NCI-H1694 (cell line): ENCODE measurements at regions not wholly inside any gene's neighbourhood (a gene's known extent, or its start where the extent isn't known, plus 50 kb on each side); places are given as distances from the start of the nearest gene placed in this dataset.
A peak's percentile ranks its signal among the peaks of the same experiment; 100 is the strongest.
"Not testable (repeated sequence)": the region's sequence is repeated elsewhere in the genome, so short reads cannot be mapped to it uniquely, and the experiment has no call there.

ENCODE experiments used
- DNase-seq: peaks from one replicate; lab custom pipeline; 2025; lab: John Stamatoyannopoulos, UW

DNA sequence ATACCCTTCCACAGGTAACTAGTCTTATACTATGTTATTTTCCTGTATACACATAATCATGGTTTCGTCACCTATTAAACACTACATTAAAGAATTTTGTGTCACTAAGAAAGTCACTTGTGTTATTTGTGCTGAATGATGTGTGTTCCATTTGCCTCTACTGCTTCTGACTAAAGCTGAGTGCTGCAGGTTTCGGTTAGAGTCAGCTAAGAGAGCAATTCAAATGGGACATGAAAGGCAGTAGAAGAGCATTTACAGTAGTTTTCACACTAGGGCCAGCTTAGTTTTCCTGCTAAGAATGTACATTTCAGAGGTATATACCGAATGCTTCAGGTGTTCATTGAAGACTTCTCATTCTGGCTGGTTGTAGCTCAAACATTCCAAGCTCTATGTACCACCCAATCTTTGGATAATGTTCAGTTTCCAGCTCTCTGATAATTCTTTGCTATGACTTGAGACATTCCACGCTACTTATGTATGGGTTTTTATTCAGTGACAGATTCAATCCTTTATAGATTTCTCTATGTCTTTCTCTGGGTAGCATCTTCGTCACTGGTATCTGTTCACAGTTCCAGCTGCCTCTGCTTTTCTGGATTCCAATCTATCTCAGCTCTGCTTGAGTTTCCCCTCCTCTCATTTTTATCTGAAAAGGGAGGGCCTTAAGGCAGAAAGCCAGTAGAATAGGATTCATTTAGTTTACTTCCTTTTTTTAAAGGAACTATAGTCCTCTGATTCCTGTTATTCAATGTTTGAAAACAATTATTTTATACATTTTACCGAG lies 164.4 kb downstream of the CXXC4 start:
- DNase-seq: no peak

DNA sequence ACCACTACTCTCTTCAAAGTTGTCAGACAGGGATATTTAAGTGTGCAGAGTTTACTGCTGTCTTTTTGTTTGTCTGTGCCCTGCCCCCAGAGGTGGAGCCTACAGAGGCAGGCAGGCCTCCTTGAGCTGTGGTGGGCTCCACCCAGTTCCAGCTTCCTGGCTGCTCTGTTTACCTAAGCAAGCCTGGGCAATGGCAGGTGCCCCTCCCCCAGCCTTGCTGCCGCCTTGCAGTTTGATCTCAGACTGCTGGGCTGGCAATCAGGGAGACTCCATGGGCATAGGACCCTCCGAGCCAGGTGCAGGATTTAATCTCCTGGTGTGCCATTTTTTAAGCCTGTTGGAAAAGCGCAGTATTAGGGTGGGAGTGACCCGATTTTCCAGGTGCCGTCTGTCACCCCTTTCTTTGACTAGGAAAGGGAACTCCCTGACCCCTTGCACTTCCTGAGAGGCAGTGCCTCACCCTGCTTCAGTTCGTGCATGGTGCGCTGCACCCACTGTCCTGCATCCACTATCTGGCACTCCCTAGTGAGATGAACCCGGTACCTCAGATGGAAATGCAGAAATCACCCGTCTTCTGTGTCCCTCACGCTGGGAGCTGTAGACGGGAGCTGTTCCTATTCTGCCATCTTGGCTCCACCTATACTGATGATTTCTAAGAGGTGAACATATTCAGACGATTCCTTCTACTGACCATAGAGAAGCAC lies 167.6 kb downstream of the CXXC4 start:
- DNase-seq: not testable (repeated sequence)

GRCh38 chr4:104302731-104303130 lies 192.0 kb downstream of the CXXC4 start:
- no peak for DNase-seq

DNA sequence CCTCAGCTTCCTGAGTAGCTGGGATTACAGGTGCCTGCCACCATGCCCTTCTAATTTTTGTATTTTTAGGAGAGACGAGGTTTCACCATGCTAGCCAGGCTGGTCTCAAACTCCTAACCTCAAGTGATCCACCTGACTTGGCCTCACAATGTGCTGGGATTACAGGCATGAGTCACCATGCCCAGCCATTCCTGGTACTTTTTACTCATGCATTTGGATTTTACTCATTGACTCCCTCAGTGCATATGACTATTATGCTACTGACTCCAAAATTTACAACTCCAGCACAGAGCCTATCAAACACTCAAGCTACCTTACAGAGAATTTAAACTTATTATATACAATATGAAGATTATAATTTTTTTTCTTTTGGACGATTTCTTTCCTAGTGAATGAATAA lies 199.9 kb downstream of the CXXC4 start:
- DNase-seq: no peak

GRCh38 chr4:104286867-104287266 lies 207.8 kb downstream of the CXXC4 start:
- no peak for DNase-seq

DNA sequence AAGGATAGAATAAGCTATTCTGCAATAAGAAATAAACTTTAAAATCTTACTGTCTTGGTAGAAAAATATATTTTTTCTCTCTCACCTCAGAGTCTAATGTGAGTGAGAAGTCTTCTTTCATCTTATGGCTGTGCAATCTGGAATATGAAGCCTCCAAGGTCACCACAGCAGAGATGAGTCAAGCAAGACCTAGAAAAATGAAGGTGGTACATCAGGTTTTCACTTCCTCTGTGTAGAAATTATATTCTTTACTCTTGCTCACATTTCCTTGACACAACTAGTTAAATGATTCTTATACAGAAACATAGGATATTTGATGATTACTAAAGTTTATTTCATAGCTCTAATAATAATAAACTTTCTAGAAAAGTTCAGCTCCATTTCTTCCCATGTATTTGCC lies 211.4 kb downstream of the CXXC4 start:
- DNase-seq: no peak

GRCh38 chr4:104279744-104280143 lies 214.9 kb downstream of the CXXC4 start:
- no peak for DNase-seq

GRCh38 chr4:104272966-104273365 lies 221.7 kb downstream of the CXXC4 start:
- DNase-seq: no peak

- DNase-seq: not testable (repeated sequence)
Observed at GRCh38 chr4:104269603-104270002, 225.1 kb downstream of the CXXC4 start.

- DNase-seq: no peak
Observed at GRCh38 chr4:104263100-104263499, 231.6 kb downstream of the CXXC4 start.

- DNase-seq: no peak
Observed at GRCh38 chr4:104262678-104263077, 232.0 kb downstream of the CXXC4 start.

DNA sequence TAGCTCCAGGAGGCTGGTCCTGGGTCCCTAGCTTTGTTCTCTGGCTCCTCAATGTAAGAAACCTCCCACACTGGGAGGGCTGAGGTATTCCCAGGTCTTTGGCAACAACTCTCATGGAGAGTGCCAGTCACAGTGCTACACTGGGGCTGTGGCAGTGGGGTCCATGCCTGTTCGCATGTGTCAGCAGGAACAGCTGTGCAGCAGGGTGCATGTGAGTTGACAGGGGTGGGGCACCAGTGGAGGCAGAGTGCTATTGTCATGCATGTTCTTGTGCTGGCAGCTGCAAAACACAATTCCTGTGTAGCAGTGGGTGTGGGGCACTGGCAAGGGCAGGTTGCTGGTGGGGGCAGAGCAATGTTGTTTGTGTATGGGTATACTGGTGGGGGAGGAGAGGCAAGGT lies 246.0 kb downstream of the CXXC4 start:
- no peak for DNase-seq

GRCh38 chr4:104235967-104236366 lies 258.7 kb downstream of the CXXC4 start:
- DNase-seq: no peak

DNA sequence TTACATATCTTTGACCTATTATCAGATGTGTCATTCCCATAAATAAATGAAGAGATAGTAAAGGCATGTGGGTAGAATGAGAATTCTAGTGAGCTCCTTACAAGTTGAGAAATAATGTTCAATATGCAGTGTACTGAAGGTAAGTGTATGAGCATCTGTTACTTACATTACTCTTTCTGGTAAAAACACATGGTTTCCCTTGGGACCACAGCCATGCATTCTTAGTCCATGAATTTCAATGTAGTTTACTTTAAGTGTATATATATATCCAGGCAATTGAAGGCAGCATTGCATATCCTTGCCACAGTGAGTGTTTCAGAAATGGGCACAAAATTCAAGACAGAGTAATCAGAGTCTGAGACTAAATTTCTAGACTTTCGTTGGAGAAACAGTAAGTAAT lies 277.2 kb downstream of the CXXC4 start:
- no peak for DNase-seq

- no peak for DNase-seq
Observed at GRCh38 chr4:104211657-104212056, 283.0 kb downstream of the CXXC4 start.

- DNase-seq: no peak
Observed at GRCh38 chr4:104210420-104210819, 284.3 kb downstream of the CXXC4 start.

- DNase-seq: no peak
Observed at GRCh38 chr4:104206784-104207183, 287.9 kb downstream of the CXXC4 start.

- no peak for DNase-seq
Observed at GRCh38 chr4:104205116-104205515, 289.6 kb downstream of the CXXC4 start.

GRCh38 chr4:104188301-104188700 lies 306.4 kb downstream of the CXXC4 start:
- no peak for DNase-seq

DNA sequence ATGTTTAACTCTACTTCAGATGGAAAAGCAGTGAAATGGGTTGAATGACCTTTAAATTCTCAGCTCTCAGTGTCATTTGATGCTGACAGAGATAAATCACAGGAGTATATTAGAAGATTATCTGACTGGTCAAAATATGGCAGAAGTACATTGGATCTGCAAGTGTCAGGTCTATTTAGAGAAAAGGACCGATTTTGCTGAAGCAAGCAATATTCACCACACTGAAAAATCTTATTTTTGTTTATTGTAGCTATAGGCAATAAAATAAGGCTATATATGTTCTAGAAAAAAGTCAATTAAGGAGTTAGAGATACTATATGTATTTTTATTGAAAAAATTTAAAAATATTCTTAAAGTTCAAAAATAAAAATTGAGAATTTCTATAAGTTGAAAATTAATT lies 325.3 kb downstream of the CXXC4 start:
- DNase-seq: no peak

DNA sequence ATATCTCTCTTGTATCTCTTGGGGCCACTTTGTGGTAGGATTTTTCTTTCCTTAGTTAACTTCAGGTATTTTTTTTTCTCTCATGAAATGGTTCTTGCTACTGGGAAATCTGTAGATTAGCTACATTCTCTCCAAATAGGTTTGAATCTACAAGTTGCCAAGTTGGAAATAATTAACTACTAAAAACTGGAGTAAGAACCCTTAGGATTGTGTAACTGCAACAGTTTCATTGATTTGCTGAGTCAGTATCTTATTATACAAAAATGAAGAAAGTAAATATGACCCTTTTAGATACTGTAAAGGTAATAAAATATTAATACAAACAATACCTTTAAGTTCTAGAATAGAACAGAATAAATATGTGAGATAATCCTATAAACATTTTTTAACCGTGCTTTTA lies 327.9 kb downstream of the CXXC4 start:
- DNase-seq: no peak

DNA sequence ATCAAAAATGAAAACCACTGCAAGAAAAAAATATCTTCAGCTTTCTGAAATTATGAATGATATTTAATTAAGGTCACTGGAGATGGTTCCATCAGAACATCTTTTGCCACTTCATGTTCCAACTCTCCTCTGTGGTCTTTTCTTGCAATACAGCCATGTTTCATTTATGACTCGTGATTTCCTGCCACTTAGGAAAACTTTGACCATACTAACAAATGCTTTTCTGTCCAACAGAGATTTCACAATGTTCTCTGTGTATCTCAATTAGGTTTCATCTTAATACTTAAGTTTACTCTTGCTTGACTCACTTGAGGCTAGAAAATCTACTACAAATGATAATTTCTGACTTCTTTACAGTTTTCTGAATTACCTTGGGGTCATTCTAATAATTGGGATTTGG lies 330.9 kb downstream of the CXXC4 start:
- no peak for DNase-seq

GRCh38 chr4:104146048-104146447 lies 348.6 kb downstream of the CXXC4 start:
- DNase-seq: no peak

GRCh38 chr4:104138116-104138515 lies 356.6 kb downstream of the CXXC4 start:
- DNase-seq: peak; percentile 3
